HEK293 (cell line): ENCODE measurements at regions not wholly inside any gene's neighbourhood (a gene's known extent, or its start where the extent isn't known, plus 50 kb on each side); places are given as distances from the start of the nearest gene placed in this dataset.

Source experiments
- CTCF ChIP-seq: fragments of 450-650 bp; formaldehyde crosslinking; IDR thresholded peaks from 2 replicates; pipeline ENCODE4 v1.5.1; 2016; ENCODE audit warnings: missing biosample characterization, missing genetic modification characterization
- MYNN ChIP-seq: fragments of 450-650 bp; formaldehyde crosslinking; IDR thresholded peaks from 2 replicates; pipeline ENCODE4 v1.5.1; 2016; ENCODE audit warnings: missing biosample characterization, missing genetic modification characterization, borderline replicate concordance
- ZNF112 ChIP-seq: fragments of 450-650 bp; formaldehyde crosslinking; IDR thresholded peaks from 2 replicates; pipeline ENCODE4 v1.5.0; 2017; ENCODE audit warnings: missing biosample characterization, missing genetic modification characterization
- ZNF184 ChIP-seq: fragments of 450-650 bp; IDR thresholded peaks from 2 replicates; pipeline ENCODE4 v1.5.1; 2018; ENCODE audit warnings: missing biosample characterization, mild to moderate bottlenecking, missing genetic modification characterization
- ZNF654 ChIP-seq: fragments of 450-650 bp; formaldehyde crosslinking; IDR thresholded peaks from 2 replicates; pipeline ENCODE4 v1.5.1; 2016; ENCODE audit warnings: low read depth, missing biosample characterization, missing genetic modification characterization
- ZNF692 ChIP-seq: fragments of 450-650 bp; formaldehyde crosslinking; IDR thresholded peaks from 2 replicates; pipeline ENCODE4 v1.5.1; 2016; ENCODE audit warnings: missing biosample characterization, missing genetic modification characterization
- ZNF747 ChIP-seq: fragments of 450-650 bp; formaldehyde crosslinking; IDR thresholded peaks from 2 replicates; pipeline ENCODE4 v1.5.1; 2016; ENCODE audit warnings: missing biosample characterization, missing genetic modification characterization

- TF ChIP-seq CTCF (tag by site-specific recombination) (no peak), ZNF654 (tag by site-specific recombination) (no peak), MYNN (no peak), ZNF692 (tag by site-specific recombination) (no peak), ZNF747 (tag by site-specific recombination) (no peak), ZNF184 (tag by site-specific recombination) (no peak), ZNF112 (no peak)
Measured at GRCh38 chr9:115362640-115363039, 244.7 kb upstream of the TNC start.
